HepG2 (cell line): ENCODE measurements at regions not wholly inside any gene's neighbourhood (a gene's known extent, or its start where the extent isn't known, plus 50 kb on each side); places are given as distances from the start of the nearest gene placed in this dataset.

Experiments used
- ATAC-seq: fragments of 200-7000 bp; cut with Tn5 transposase; 3 replicates; pipeline ENCODE4 v1.9.1; 2020; ENCODE audit warnings: mild to moderate bottlenecking, moderate library complexity
- BruUV-seq: library from RNA; stranded (reverse); fragments of 400-500 nt; replicated peaks from 2 replicates; lab custom pipeline; 2021; lab: Mats Ljungman, UMichigan
- CTCF ChIA-PET: fragments of 300-600 bp; formaldehyde crosslinking; extraction: SDS; loops from one replicate; lab custom pipeline; 2021; ENCODE audit warnings: low total read pairs, inconsistent platforms, low intra/inter-chr PET ratio; lab: Yijun Ruan, JAX
- POLR2A ChIA-PET: fragments of 350-600 bp; sonication (Branson Sonifier 250); formaldehyde crosslinking; loops from one replicate; lab custom pipeline; 2020; ENCODE audit warnings: antibody characterized with exemption, inconsistent platforms; lab: Yijun Ruan, JAX
- DNase-seq: peaks from one replicate; pipeline ENCODE4 v3.0.0-alpha.2; 2015; ENCODE audit warnings: low spot score
- FAIRE-seq: peaks from 3 replicates; lab custom pipeline; 2011; peaks lifted over from hg19 to GRCh38; lab: Jason Lieb, UNC
- H2AFZ ChIP-seq: one replicate; pipeline ENCODE4 v1.6.1; 2011; ENCODE audit warnings: low read length, inconsistent platforms
- H3K27ac ChIP-seq: fragments of 300-600 bp; 3 replicates; pipeline ENCODE4 v1.8.0; 2011; ENCODE audit warnings: mixed run types, mild to moderate bottlenecking, mixed read lengths, low read length, inconsistent platforms; ENCODE audit not compliant: insufficient read depth; ENCODE audit errors: extremely low read length
- H3K27me3 ChIP-seq, 2 experiments: fragments of 200-600 bp in 1 of 2; 2 replicates in 1 of 2; 3 replicates in 1 of 2; pipeline versions ENCODE4 v1.6.0 to v1.8.0; 2011; ENCODE audit warnings: low read length in 2 of 2, mild to moderate bottlenecking in 2 of 2, moderate library complexity in 2 of 2, inconsistent platforms in 1 of 2; ENCODE audit not compliant: insufficient read depth in 2 of 2, control insufficient read depth in 1 of 2
- H3K36me3 ChIP-seq, 2 experiments: fragments of 200-600 bp in 1 of 2; replicated peaks in 1 of 2; 2 replicates in 1 of 2; 3 replicates in 1 of 2; pipeline versions ENCODE4 v1.5.1 to v1.8.0; 2011; ENCODE audit warnings: low read length in 2 of 2, inconsistent platforms in 1 of 2; ENCODE audit not compliant: insufficient read depth in 2 of 2, control insufficient read depth in 1 of 2
- H3K4me1 ChIP-seq: 2 replicates; pipeline ENCODE4 v1.5.1; 2012; ENCODE audit warnings: low read length, inconsistent platforms; ENCODE audit not compliant: insufficient read depth
- H3K4me2 ChIP-seq: 2 replicates; pipeline ENCODE4 v1.6.0; 2011; ENCODE audit warnings: low read depth, low read length, inconsistent platforms
- H3K4me3 ChIP-seq, 3 experiments: fragments of 200-600 bp in 1 of 3; sonication (generic), shearing (Covaris generic) in 1 of 3; replicated peaks in 1 of 3; 2 replicates each; pipeline ENCODE4 v1.5.1; 2011 to 2016; ENCODE audit warnings: low read length in 3 of 3, inconsistent platforms in 2 of 3, low read depth in 2 of 3, mild to moderate bottlenecking in 2 of 3, control low read depth in 1 of 3, mixed read lengths in 1 of 3; ENCODE audit not compliant: insufficient read depth in 1 of 3
- H3K79me2 ChIP-seq: one replicate; pipeline ENCODE4 v1.6.1; 2011; ENCODE audit warnings: low read length, inconsistent platforms; ENCODE audit not compliant: insufficient read depth
- H3K9ac ChIP-seq: 2 replicates; pipeline ENCODE4 v1.6.0; 2011; ENCODE audit warnings: mild to moderate bottlenecking, low read depth, low read length, inconsistent platforms; ENCODE audit not compliant: insufficient read depth
- H3K9me3 ChIP-seq: 2 replicates; pipeline ENCODE4 v1.5.1; 2012; ENCODE audit warnings: mild to moderate bottlenecking, low read length
- H4K20me1 ChIP-seq: 2 replicates; pipeline ENCODE4 v1.6.0; 2011; ENCODE audit warnings: inconsistent platforms, mild to moderate bottlenecking, low read length, moderate library complexity; ENCODE audit not compliant: insufficient read depth
- PCBP1 ChIP-seq: fragments of 200-400 bp; formaldehyde crosslinking; IDR thresholded peaks from 2 replicates; pipeline ENCODE4 v1.6.1; 2017; ENCODE audit warnings: mild to moderate bottlenecking, low read depth, low read length, borderline replicate concordance
- PHB2 ChIP-seq: fragments of 450-650 bp; IDR thresholded peaks from 2 replicates; pipeline ENCODE4 v1.6.1; 2018; ENCODE audit not compliant: partially characterized antibody
- SRSF1 ChIP-seq: fragments of 200-400 bp; formaldehyde crosslinking; optimal IDR thresholded peaks from 2 replicates; pipeline ENCODE3; 2017; ENCODE audit warnings: mild to moderate bottlenecking, low read depth, low read length, moderate library complexity
- TEF ChIP-seq: sonication (generic); formaldehyde crosslinking; IDR thresholded peaks from 2 replicates; pipeline ENCODE4 v1.5.0; 2020; ENCODE audit warnings: missing genetic modification reagents
- ZBTB26 ChIP-seq: IDR thresholded peaks from 2 replicates; pipeline ENCODE4 v1.6.1; 2016; ENCODE audit warnings: missing compliant biosample characterization, missing genetic modification reagents, borderline replicate concordance
- ZFP41 ChIP-seq: sonication (generic); formaldehyde crosslinking; IDR thresholded peaks from 2 replicates; pipeline ENCODE4 v1.4.0; 2020; ENCODE audit warnings: mild to moderate bottlenecking, missing genetic modification reagents, borderline replicate concordance
- ZFY ChIP-seq: sonication (generic); formaldehyde crosslinking; IDR thresholded peaks from 2 replicates; pipeline ENCODE4 v1.4.0; 2020; ENCODE audit warnings: missing genetic modification reagents
- ZNF710 ChIP-seq: sonication (generic); formaldehyde crosslinking; IDR thresholded peaks from 2 replicates; pipeline ENCODE4 v1.5.0; 2020; ENCODE audit warnings: mild to moderate bottlenecking, missing genetic modification reagents, borderline replicate concordance
- ZNF891 ChIP-seq: sonication (generic); formaldehyde crosslinking; IDR thresholded peaks from 2 replicates; pipeline ENCODE4 v1.5.0; 2020; ENCODE audit warnings: mild to moderate bottlenecking, missing genetic modification reagents
- WGBS: methylation state at CpG from one replicate; pipeline ENCODE4 v1.1.6; 2017; ENCODE audit warnings: low lambda C conversion rate; 5-methylcytosine and 5-hydroxymethylcytosine counted together
- in situ Hi-C: cut with HindIII; loops from 2 replicates; pipeline ENCODE4 v1.10.0; 2017; ENCODE audit warnings: low pct_unique_long_range_greater_than_20kb; ENCODE audit not compliant: extremely low pct_ligation_motif_present
- intact Hi-C: fragments of 100-400 bp; cut with micrococcal nuclease; formaldehyde crosslinking; loops from one replicate; pipeline ENCODE4 v1.10.0; 2022; ENCODE audit not compliant: unreplicated experiment

- no peak; the same call in 2 of the 3 replicates for ATAC-seq
- Histone ChIP-seq H3K4me3 (no peak overlapping the region), H3K4me2 (no peak overlapping the region), H3K9ac (no peak overlapping the region), H3K9me3 (peaks cover 3% of the 10 kb centered on the region), H3K27me3 (peaks cover 2 to 4% of the 10 kb centered on the region in 2 experiments; a peak in 2 of 5 replicates), H3K79me2 (no peaks in the 10 kb centered on the region), H3K4me1 (peaks cover 8% of the 10 kb centered on the region; the same call in 1 of the 2 replicates), H2AFZ (no peak overlapping the region), H4K20me1 (no peaks in the 10 kb centered on the region), H3K27ac (no peak overlapping the region), H3K36me3 (no peaks in the 10 kb centered on the region)
- in situ Hi-C loops (no loop called here), intact Hi-C loops (no loop called here)
- WGBS, result 71% methylated on average over 7 of the region's 10 CpGs
- TF ChIP-seq ZBTB26 (CRISPR knock-in tag) (no peak), ZNF891 (CRISPR knock-in tag) (peak; percentile 19; the same call in 1 of the 2 replicates)
- no peak for FAIRE-seq
- DNase-seq, result no peak
- BruUV-seq, result no TSS peak
- ChIA-PET CTCF (no interaction called here), POLR2A (interaction anchor here (1.4 kb wide), 1 partner anchor 11 kb away, joined by 6 read pairs; no protein-coding TSS in a partner anchor)
These were observed 117.3 kb downstream of the MYCN start for GRCh38 chr2:16057661-16058060.

- POLR2A ChIA-PET, result interaction anchor here (1.2 kb wide), 1 partner anchor 14 kb away, joined by 4 read pairs; no protein-coding TSS in a partner anchor
- Histone ChIP-seq H3K79me2 (no peaks in the 10 kb centered on the region), H3K36me3 (no peaks in the 10 kb centered on the region), H3K4me1 (peaks cover 17% of the 10 kb centered on the region), H3K27ac (no peak overlapping the region), H4K20me1 (no peaks in the 10 kb centered on the region), H2AFZ (no peak overlapping the region), H3K9ac (no peak overlapping the region), H3K27me3 (peaks cover 2 to 4% of the 10 kb centered on the region in 2 experiments; a peak in 2 of 5 replicates), H3K9me3 (no peaks in the 10 kb centered on the region), H3K4me2 (0 out of 2 replicates have a peak overlapping the region, but pooled peaks have one; percentile 0), H3K4me3 (no peak overlapping the region)
- in situ Hi-C loops (no loop called here), intact Hi-C loops (no loop called here)
- CTCF ChIA-PET, result no interaction called here
- TF ChIP-seq ZFP41 (CRISPR knock-in tag) (no peak), PHB2 (no peak), ZNF710 (CRISPR knock-in tag) (no peak), TEF (CRISPR knock-in tag) (no peak), SRSF1 (no peak), ZFY (no peak), PCBP1 (no peak)
- WGBS, result 13% methylated on average over 7 of the region's 7 CpGs
- no peak for FAIRE-seq
- DNase-seq, result no peak
- ATAC-seq, result no peak; the same call in 2 of the 3 replicates
- no TSS peak for BruUV-seq
These were observed 115.7 kb downstream of the MYCN start for GRCh38 chr2:16055848-16056580.
